ENCODE measurements at regions not wholly inside any gene's neighbourhood (a gene's known extent, or its start where the extent isn't known, plus 50 kb on each side); places are given as distances from the start of the nearest gene placed in this dataset.

GRCh38 chr14:61928701-61929100 lies 166.5 kb downstream of the SNAPC1 start:
- Histone ChIP-seq H2BK120ac (ENCODE audit: low read depth, low read length) (peak overlapping the region; percentile 86), H3K4ac (ENCODE audit: low read depth, low read length) (peak overlapping the region; percentile 56; the same call in 1 of the 2 replicates), H2BK15ac (ENCODE audit: low read depth, low read length) (peak overlapping the region; percentile 93; the same call in 2 of the 3 replicates), H3K56ac (ENCODE audit: extremely low read depth, insufficient read depth, low read length) (no peak overlapping the region), H3K79me1 (ENCODE audit: low read depth in 1 of 2, low read length in 2 of 2) (peaks cover 12 to 17% of the 10 kb centered on the region in 2 experiments; a peak in 3 of 4 replicates), H3K4me2 (ENCODE audit: low read depth, low read length) (peak overlapping the region; percentile 58; the same call in 1 of the 2 replicates), H4K20me1 (ENCODE audit: insufficient read depth, low read length) (no peaks in the 10 kb centered on the region), H3K4me3 (ENCODE audit: insufficient read depth, low read depth, low read length) (peak overlapping the region; percentile 33; the same call in 1 of the 2 replicates), H2BK5ac (ENCODE audit: low read depth, low read length, poor library complexity, severe bottlenecking) (peak overlapping the region; percentile 87), H4K5ac (ENCODE audit: low read depth, low read length) (peak overlapping the region; percentile 89; the same call in 1 of the 2 replicates), H2AFZ (replicated peaks; ENCODE audit: low read length, poor library complexity) (no peak overlapping the region), H2AK5ac (ENCODE audit: low read depth, low read length) (peak overlapping the region; percentile 38), H4K8ac (ENCODE audit: low read depth in 2 of 2, low read length in 2 of 2) (peak overlapping the region; percentile 26 to 50; a peak in 3 of 4 replicates), H3K9me3 (ENCODE audit: control insufficient read depth, insufficient read depth, low read length) (no peaks in the 10 kb centered on the region), H3K9me1 (ENCODE audit: insufficient read depth, low read length) (peaks cover 5% of the 10 kb centered on the region; the same call in 1 of the 2 replicates), H2AK9ac (replicated peaks; ENCODE audit: low read depth, low read length, poor library complexity) (no peak overlapping the region), H3K9ac (ENCODE audit: low read depth, low read length) (no peak overlapping the region; the same call in 1 of the 2 replicates), H3K18ac (ENCODE audit: low read depth, low read length) (peak overlapping the region; percentile 92; the same call in 1 of the 2 replicates), H4K91ac (ENCODE audit: insufficient read depth, low read depth, low read length) (peak overlapping the region; percentile 89), H3K23ac (ENCODE audit: low read depth, low read length) (no peak overlapping the region; the same call in 1 of the 2 replicates), H3K27ac (ENCODE audit: insufficient read depth, low read length) (no peak overlapping the region), H2BK20ac (ENCODE audit: low read depth, low read length) (peak overlapping the region; percentile 96), H3K27me3 (ENCODE audit: control insufficient read depth, insufficient read depth, low read length) (no peaks in the 10 kb centered on the region), H3K14ac (replicated peaks; ENCODE audit: low read depth, low read length) (peak overlapping the region; percentile 42; the same call in 1 of the 2 replicates), H3K36me3 (ENCODE audit: control insufficient read depth, insufficient read depth, low read length) (no peaks in the 10 kb centered on the region), H3K4me1 (ENCODE audit: control insufficient read depth, insufficient read depth, low read length) (peaks cover 30% of the 10 kb centered on the region)
- DNase-seq: no peak
- in situ Hi-C loops (cut with MboI; ENCODE audit: low sequenced_read_pairs): no loop called here
- CTCF ChIA-PET: no interaction called here
- no TSS peak for BruUV-seq (replicated peaks)
- no peak for ATAC-seq (ENCODE audit: low read depth)
- TF ChIP-seq CEBPB (IDR thresholded peaks at IDR 0.05; ENCODE audit: low read depth, low read length): no peak
- TF ChIP-seq RFX5 (IDR thresholded peaks at IDR 0.05; ENCODE audit: low read depth, low read length): no peak
- no peak for TF ChIP-seq MAZ (IDR thresholded peaks at IDR 0.05; ENCODE audit: borderline replicate concordance, low read depth, low read length)
- TF ChIP-seq POLR2A (IDR thresholded peaks at IDR 0.05; ENCODE audit: low read depth, low read length): no peak
- no peak for TF ChIP-seq ELK1 (IDR thresholded peaks at IDR 0.05; ENCODE audit: borderline replicate concordance, low read depth, low read length)
- TF ChIP-seq CHD1 (IDR thresholded peaks at IDR 0.05; ENCODE audit: low read depth, low read length): no peak
- no peak for TF ChIP-seq SMC3 (IDR thresholded peaks at IDR 0.05; ENCODE audit: low read depth, low read length)
- no peak for TF ChIP-seq CTCF (conservative IDR thresholded peaks at IDR 0.05; ENCODE audit: low read depth, low read length)
- TF ChIP-seq RAD21 (IDR thresholded peaks at IDR 0.05; ENCODE audit: low read length): no peak
- TF ChIP-seq NFE2L2 (IDR thresholded peaks at IDR 0.05; ENCODE audit: low read depth, low read length): no peak
- TF ChIP-seq MXI1 (IDR thresholded peaks at IDR 0.05; ENCODE audit: borderline replicate concordance, low read depth, low read length): no peak
- TF ChIP-seq RCOR1 (IDR thresholded peaks at IDR 0.05; ENCODE audit: insufficient replicate concordance, low read length): no peak
- TF ChIP-seq, protein P1, sequence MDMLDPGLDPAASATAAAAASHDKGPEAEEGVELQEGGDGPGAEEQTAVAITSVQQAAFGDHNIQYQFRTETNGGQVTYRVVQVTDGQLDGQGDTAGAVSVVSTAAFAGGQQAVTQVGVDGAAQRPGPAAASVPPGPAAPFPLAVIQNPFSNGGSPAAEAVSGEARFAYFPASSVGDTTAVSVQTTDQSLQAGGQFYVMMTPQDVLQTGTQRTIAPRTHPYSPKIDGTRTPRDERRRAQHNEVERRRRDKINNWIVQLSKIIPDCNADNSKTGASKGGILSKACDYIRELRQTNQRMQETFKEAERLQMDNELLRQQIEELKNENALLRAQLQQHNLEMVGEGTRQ (IDR thresholded peaks at IDR 0.05; ENCODE audit: low read depth, low read length): no peak
- no peak for TF ChIP-seq BHLHE40 (IDR thresholded peaks at IDR 0.05; ENCODE audit: low read depth, low read length)
- no peak for TF ChIP-seq FOS (IDR thresholded peaks at IDR 0.05; ENCODE audit: low read depth, low read length)
- TF ChIP-seq MAFK (IDR thresholded peaks at IDR 0.05; ENCODE audit: low read depth, low read length): no peak
- 100% methylated on average over 1 of the region's 4 CpGs; no CpG with 5 or more reads in 1 of the 2 experiments for WGBS, 2 experiments (ENCODE audit: extremely low coverage in 2 of 2, insufficient read length in 1 of 2)
- dilution Hi-C loops (cut with HindIII; ENCODE audit: low sequenced_read_pairs, unreplicated experiment): no loop called here
- intact Hi-C loops (cut with micrococcal nuclease): loop anchor here (10.0 kb wide), 1 partner anchor 1346 kb away; no protein-coding TSS in a partner anchor
- POLR2A ChIA-PET (ENCODE audit: unreplicated experiment): no interaction called here

Data from IMR-90 (cell line).